MM.1S (cell line): ENCODE measurements at regions not wholly inside any gene's neighbourhood (a gene's known extent, or its start where the extent isn't known, plus 50 kb on each side); places are given as distances from the start of the nearest gene placed in this dataset.

Source experiments
- DNase-seq: peaks from one replicate; pipeline ENCODE4 v3.0.0-alpha.2; 2015
- H2AFZ ChIP-seq: fragments of 300-600 bp; sonication (generic); 2 replicates; pipeline ENCODE4 v1.6.0; 2016; ENCODE audit warnings: antibody characterized with exemption, low read length
- H3F3A ChIP-seq: fragments of 300-600 bp; sonication (generic); 2 replicates; pipeline ENCODE4 v1.6.1; 2016; ENCODE audit warnings: mild to moderate bottlenecking, antibody characterized with exemption, low read length, moderate library complexity, mixed read lengths; ENCODE audit not compliant: insufficient read depth
- H3K27ac ChIP-seq: fragments of 300-600 bp; sonication (generic); 2 replicates; pipeline ENCODE4 v1.5.1; 2016; ENCODE audit warnings: mild to moderate bottlenecking, low read length
- H3K27me3 ChIP-seq: fragments of 300-600 bp; sonication (generic); replicated peaks from 2 replicates; pipeline ENCODE4 v1.6.0; 2016; ENCODE audit warnings: low read length; ENCODE audit not compliant: insufficient read depth
- H3K36me3 ChIP-seq: fragments of 300-600 bp; sonication (generic); replicated peaks from 2 replicates; pipeline ENCODE4 v1.6.1; 2016; ENCODE audit warnings: mild to moderate bottlenecking, low read length, mixed read lengths; ENCODE audit not compliant: insufficient read depth
- H3K4me1 ChIP-seq: fragments of 300-600 bp; sonication (generic); 2 replicates; pipeline ENCODE4 v1.6.1; 2016; ENCODE audit warnings: low read length, mixed read lengths
- H3K4me2 ChIP-seq: fragments of 300-600 bp; sonication (generic); 2 replicates; pipeline ENCODE4 v1.6.0; 2016; ENCODE audit warnings: low read depth, low read length
- H3K4me3 ChIP-seq: fragments of 300-600 bp; sonication (generic); 2 replicates; pipeline ENCODE4 v1.5.1; 2016; ENCODE audit warnings: low read length, mixed read lengths
- H3K79me2 ChIP-seq: fragments of 300-600 bp; sonication (generic); 2 replicates; pipeline ENCODE4 v1.6.1; 2016; ENCODE audit warnings: mixed run types, low read length, mixed read lengths
- H3K9ac ChIP-seq: fragments of 300-600 bp; sonication (generic); 2 replicates; pipeline ENCODE4 v1.6.1; 2016; ENCODE audit warnings: low read length, mixed read lengths
- H3K9me2 ChIP-seq: fragments of 300-600 bp; sonication (generic); replicated peaks from 2 replicates; pipeline ENCODE4 v1.6.1; 2016; ENCODE audit warnings: mild to moderate bottlenecking, low read length, mixed read lengths; ENCODE audit not compliant: insufficient read depth
- H3K9me3 ChIP-seq: fragments of 300-600 bp; sonication (generic); replicated peaks from 2 replicates; pipeline ENCODE4 v1.6.1; 2016; ENCODE audit warnings: mild to moderate bottlenecking, low read length, mixed read lengths; ENCODE audit not compliant: insufficient read depth
- H4K20me1 ChIP-seq: fragments of 300-600 bp; sonication (generic); 2 replicates; pipeline ENCODE4 v1.6.1; 2016; ENCODE audit warnings: mild to moderate bottlenecking, low read length, moderate library complexity, mixed read lengths; ENCODE audit not compliant: insufficient read depth
- CTCF ChIP-seq: fragments of 300-600 bp; sonication (generic); IDR thresholded peaks from 2 replicates; pipeline ENCODE4 v1.5.1; 2016; ENCODE audit warnings: antibody characterized with exemption, low read length, mixed read lengths
- EZH2 ChIP-seq: fragments of 300-600 bp; sonication (generic); optimal IDR thresholded peaks from 2 replicates; pipeline ENCODE3; 2017; ENCODE audit warnings: low read depth, mild to moderate bottlenecking, antibody characterized with exemption, low read length, mixed read lengths
- EZH2phosphoT487 ChIP-seq: fragments of 300-600 bp; sonication (generic); IDR thresholded peaks from 2 replicates; pipeline ENCODE4 v1.6.1; 2018; ENCODE audit warnings: antibody characterized with exemption, low read length

GRCh38 chr18:73414598-73414997, 546.8 kb upstream of the NETO1 start:
- H3K79me2 ChIP-seq, result no peaks in the 10 kb centered on the region
- no peaks in the 10 kb centered on the region for H3K27me3 ChIP-seq
- H3K4me2 ChIP-seq, result no peak overlapping the region
- H3F3A ChIP-seq, result no peaks in the 10 kb centered on the region
- no peaks in the 10 kb centered on the region for H3K4me1 ChIP-seq
- H3K36me3 ChIP-seq, result no peaks in the 10 kb centered on the region
- no peak for DNase-seq
- H3K27ac ChIP-seq, result no peak overlapping the region
- TF ChIP-seq EZH2 (no peak), CTCF (no peak), EZH2phosphoT487 (no peak)
- H3K4me3 ChIP-seq, result no peak overlapping the region
- no peaks in the 10 kb centered on the region for H4K20me1 ChIP-seq
- H3K9me3 ChIP-seq, result no peaks in the 10 kb centered on the region
- H3K9ac ChIP-seq, result no peak overlapping the region
- no peak overlapping the region for H2AFZ ChIP-seq
- H3K9me2 ChIP-seq, result no peaks in the 10 kb centered on the region

- H3F3A ChIP-seq, result no peaks in the 10 kb centered on the region
- no peak overlapping the region for H3K4me3 ChIP-seq
- no peak overlapping the region for H3K27ac ChIP-seq
- H3K9me3 ChIP-seq, result no peaks in the 10 kb centered on the region
- no peak overlapping the region for H3K9ac ChIP-seq
- no peaks in the 10 kb centered on the region for H3K79me2 ChIP-seq
- no peaks in the 10 kb centered on the region for H3K4me1 ChIP-seq
- H3K27me3 ChIP-seq, result no peaks in the 10 kb centered on the region
- no peaks in the 10 kb centered on the region for H3K36me3 ChIP-seq
- H3K9me2 ChIP-seq, result no peaks in the 10 kb centered on the region
- no peak for TF ChIP-seq EZH2
- TF ChIP-seq EZH2phosphoT487, result no peak
- no peak for TF ChIP-seq CTCF
- H4K20me1 ChIP-seq, result no peaks in the 10 kb centered on the region
- H3K4me2 ChIP-seq, result no peak overlapping the region
- no peak overlapping the region for H2AFZ ChIP-seq
- no peak for DNase-seq
These were observed 546.3 kb upstream of the NETO1 start for GRCh38 chr18:73414069-73414468.

GRCh38 chr18:73409242-73409641, 541.5 kb upstream of the NETO1 start:
- DNase-seq, result no peak
- H3K79me2 ChIP-seq, result no peaks in the 10 kb centered on the region

More at GRCh38 chr18:73409242-73409641, 541.5 kb upstream of the NETO1 start:
- H3K27ac ChIP-seq, result no peak overlapping the region
- H3K9me3 ChIP-seq, result no peaks in the 10 kb centered on the region
- no peaks in the 10 kb centered on the region for H3K4me1 ChIP-seq
- no peaks in the 10 kb centered on the region for H3K9me2 ChIP-seq
- no peaks in the 10 kb centered on the region for H3K36me3 ChIP-seq
- no peak overlapping the region for H3K9ac ChIP-seq
- no peak overlapping the region for H3K4me3 ChIP-seq
- H3K27me3 ChIP-seq, result no peaks in the 10 kb centered on the region
- no peaks in the 10 kb centered on the region for H4K20me1 ChIP-seq
- no peak overlapping the region for H2AFZ ChIP-seq
- no peak overlapping the region for H3K4me2 ChIP-seq
- H3F3A ChIP-seq, result no peaks in the 10 kb centered on the region
- TF ChIP-seq EZH2, result no peak
- no peak for TF ChIP-seq EZH2phosphoT487
- no peak for TF ChIP-seq CTCF
